SH-SY5Y (cell line): ENCODE measurements at regions not wholly inside any gene's neighbourhood (a gene's known extent, or its start where the extent isn't known, plus 50 kb on each side); places are given as distances from the start of the nearest gene placed in this dataset.

ENCODE experiments used
- GATA2 ChIP-seq: IDR thresholded peaks from 2 replicates; pipeline ENCODE4 v1.6.1; 2011; ENCODE audit warnings: mild to moderate bottlenecking, low read depth, low read length
- GATA3 ChIP-seq: IDR thresholded peaks from 2 replicates; pipeline ENCODE4 v1.6.1; 2011; ENCODE audit warnings: low read depth, mild to moderate bottlenecking, low read length, moderate library complexity

- TF ChIP-seq GATA2 (no peak), GATA3 (no peak)
Measured at GRCh38 chr20:48205786-48206185, 420.5 kb upstream of the SULF2 start.
